ENCODE measurements at regions not wholly inside any gene's neighbourhood (a gene's known extent, or its start where the extent isn't known, plus 50 kb on each side); places are given as distances from the start of the nearest gene placed in this dataset.

DNA sequence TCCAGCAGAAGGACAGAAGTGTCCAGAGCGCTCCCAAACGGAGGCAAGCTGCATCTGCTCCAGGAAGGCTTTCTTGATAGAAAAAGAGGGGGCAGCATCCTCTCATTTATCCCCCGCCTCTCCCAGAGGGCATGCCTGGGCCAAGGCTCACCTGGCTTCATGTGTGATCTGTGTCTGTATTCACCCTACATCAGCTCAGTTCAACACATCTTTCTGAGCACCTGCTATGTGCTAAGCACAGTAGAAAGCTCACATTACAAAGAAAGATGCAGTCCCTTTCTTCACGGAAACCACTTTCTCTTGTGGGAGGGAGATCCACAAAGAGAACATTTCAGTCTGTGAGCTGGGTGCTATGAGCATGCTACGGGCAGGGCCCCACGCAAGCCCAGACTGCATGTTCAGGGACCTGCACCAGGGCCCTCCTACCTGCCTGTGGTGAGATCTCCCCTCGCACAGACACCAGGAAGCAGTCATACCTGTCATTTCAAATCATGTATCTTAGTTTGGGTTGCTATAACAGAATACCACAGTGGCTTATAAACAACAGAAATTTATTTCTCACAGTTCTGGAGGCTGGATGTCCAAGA lies 90.7 kb downstream of the PDCL3 start:
- intact Hi-C loops (cut with micrococcal nuclease; ENCODE audit: unreplicated experiment) (no loop called here), in situ Hi-C loops (cut with MboI) (no loop called here)
- 37% methylated on average over 7 of the region's 7 CpGs for WGBS (ENCODE audit: insufficient coverage, insufficient replicate concordance, low lambda C conversion rate, missing lambda C conversion rate)
- FAIRE-seq (no peak), ATAC-seq (no peak), DNase-seq (ENCODE audit: low read depth, low spot score) (no peak)
- CTCF ChIA-PET: interaction anchor here (0.7 kb wide), 1 partner anchor 9 kb away, joined by 4 read pairs; no protein-coding TSS in a partner anchor
- Histone ChIP-seq H3K27me3 (replicated peaks in 1 of 2; ENCODE audit: control insufficient read depth in 2 of 2, insufficient read depth in 2 of 2, low read length in 1 of 2) (peaks cover 0 to 3% of the 10 kb centered on the region in 2 experiments; a peak in 1 of 4 replicates), H3K4me2 (ENCODE audit: control insufficient read depth, insufficient read depth) (no peak overlapping the region), H4K20me1 (ENCODE audit: control insufficient read depth, insufficient read depth) (no peaks in the 10 kb centered on the region), H3K4me1 (ENCODE audit: control insufficient read depth, insufficient read depth, low read length) (no peaks in the 10 kb centered on the region), H3K9ac (ENCODE audit: control insufficient read depth, insufficient read depth, low read length) (no peak overlapping the region), H3K36me3 (ENCODE audit: control insufficient read depth in 2 of 2, insufficient read depth in 2 of 2, low read length in 1 of 2) (no peaks in the 10 kb centered on the region), H3K27ac (ENCODE audit: control insufficient read depth, insufficient read depth) (no peak overlapping the region), H3K9me3 (replicated peaks; ENCODE audit: control insufficient read depth, insufficient read depth, low read length) (no peaks in the 10 kb centered on the region; the same call in 1 of the 3 replicates), H2AFZ (ENCODE audit: control insufficient read depth, low read depth, low read length) (no peak overlapping the region), H3K79me2 (ENCODE audit: control insufficient read depth, insufficient read depth, low read length) (no peaks in the 10 kb centered on the region), H3K4me3 (no peak overlapping the region)
- SMC1A ChIA-PET (ENCODE audit: uncharacterized antibody, unreplicated experiment): no interaction called here
- no TSS peak for BruUV-seq (replicated peaks)
- RAD21 ChIA-PET (ENCODE audit: unreplicated experiment): no interaction called here
- TF ChIP-seq TAF1 (IDR thresholded peaks at IDR 0.05; ENCODE audit: borderline replicate concordance, low read depth, low read length) (no peak), IKZF2 (IDR thresholded peaks at IDR 0.05) (no peak), ZBED1 (IDR thresholded peaks at IDR 0.05; ENCODE audit: borderline replicate concordance) (no peak), NFYA (IDR thresholded peaks at IDR 0.05; ENCODE audit: borderline replicate concordance, low read depth, low read length) (no peak), PAX8 (IDR thresholded peaks at IDR 0.05) (no peak), NFYB (IDR thresholded peaks at IDR 0.05; ENCODE audit: insufficient read depth, low read depth, low read length) (no peak)
- POLR2A ChIA-PET: no interaction called here

DNA sequence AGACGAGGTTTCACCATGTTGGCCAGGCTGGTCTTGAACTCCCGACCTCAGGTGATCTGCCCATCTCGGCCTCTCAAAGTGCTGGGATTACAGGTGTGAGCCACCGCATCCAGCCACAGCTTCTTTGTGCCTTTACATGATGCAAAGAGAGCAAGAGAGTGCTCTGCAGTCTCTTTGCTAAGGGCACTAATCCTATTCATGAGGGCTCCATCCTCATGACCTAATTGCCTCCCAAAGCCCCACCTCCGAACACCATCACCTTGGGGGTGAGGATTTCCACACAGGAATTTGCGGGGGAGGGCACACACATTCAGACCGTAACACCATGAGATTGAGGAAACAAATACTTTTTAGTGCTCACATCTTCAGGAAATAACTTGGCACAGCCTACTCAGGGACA lies 91.8 kb downstream of the PDCL3 start:
- no TSS peak for BruUV-seq (replicated peaks)
- H3K9ac ChIP-seq (ENCODE audit: control insufficient read depth, insufficient read depth, low read length): no peak overlapping the region
- H3K27ac ChIP-seq (ENCODE audit: control insufficient read depth, insufficient read depth): no peak overlapping the region
- H3K4me3 ChIP-seq: no peak overlapping the region
- WGBS (ENCODE audit: insufficient coverage, insufficient replicate concordance, low lambda C conversion rate, missing lambda C conversion rate): 41% methylated on average over 7 of the region's 7 CpGs
- H3K27me3 ChIP-seq (replicated peaks in 1 of 2; ENCODE audit: control insufficient read depth in 2 of 2, insufficient read depth in 2 of 2, low read length in 1 of 2): peaks cover 0 to 3% of the 10 kb centered on the region in 2 experiments; a peak in 1 of 4 replicates
- POLR2A ChIA-PET: no interaction called here
- H2AFZ ChIP-seq (ENCODE audit: control insufficient read depth, low read depth, low read length): no peak overlapping the region
- SMC1A ChIA-PET (ENCODE audit: uncharacterized antibody, unreplicated experiment): no interaction called here
- RAD21 ChIA-PET (ENCODE audit: unreplicated experiment): no interaction called here
- CTCF ChIA-PET: no interaction called here
- H3K4me1 ChIP-seq (ENCODE audit: control insufficient read depth, insufficient read depth, low read length): no peaks in the 10 kb centered on the region
- DNase-seq (ENCODE audit: low read depth, low spot score) (no peak), FAIRE-seq (no peak), ATAC-seq (no peak)
- no peaks in the 10 kb centered on the region for H4K20me1 ChIP-seq (ENCODE audit: control insufficient read depth, insufficient read depth)
- in situ Hi-C loops (cut with MboI): no loop called here
- no peaks in the 10 kb centered on the region for H3K79me2 ChIP-seq (ENCODE audit: control insufficient read depth, insufficient read depth, low read length)
- H3K9me3 ChIP-seq (replicated peaks; ENCODE audit: control insufficient read depth, insufficient read depth, low read length): no peaks in the 10 kb centered on the region; the same call in 2 of the 3 replicates
- TF ChIP-seq YBX1 (IDR thresholded peaks at IDR 0.05) (no peak), CHD1 (IDR thresholded peaks at IDR 0.05; ENCODE audit: low read depth, low read length) (no peak), WRNIP1 (IDR thresholded peaks at IDR 0.05; ENCODE audit: borderline replicate concordance, low read depth, low read length) (no peak), ZNF274 (IDR thresholded peaks at IDR 0.05; ENCODE audit: insufficient read depth, insufficient read length) (no peak), NR2F1 (conservative IDR thresholded peaks at IDR 0.05) (no peak), FOS (IDR thresholded peaks at IDR 0.05; ENCODE audit: borderline replicate concordance, extremely low read depth, insufficient read length) (no peak), SREBF1 (IDR thresholded peaks at IDR 0.05; ENCODE audit: low read length) (no peak)
- intact Hi-C loops (cut with micrococcal nuclease; ENCODE audit: unreplicated experiment): no loop called here
- H3K4me2 ChIP-seq (ENCODE audit: control insufficient read depth, insufficient read depth): no peak overlapping the region
- no peaks in the 10 kb centered on the region for H3K36me3 ChIP-seq (ENCODE audit: control insufficient read depth in 2 of 2, insufficient read depth in 2 of 2, low read length in 1 of 2)

All from GM12878 (cell line).